B cell (primary cell): ENCODE measurements at regions not wholly inside any gene's neighbourhood (a gene's known extent, or its start where the extent isn't known, plus 50 kb on each side); places are given as distances from the start of the nearest gene placed in this dataset.

Experiments
- EZH2 ChIP-seq: IDR thresholded peaks from 2 replicates; pipeline ENCODE4 v1.6.1; 2012; ENCODE audit warnings: borderline replicate concordance, low read depth, mild to moderate bottlenecking, moderate library complexity, low read length; ENCODE audit not compliant: insufficient read depth, poor library complexity, severe bottlenecking
- TF ChIP-seq, protein P1 (sequence below): fragments of 200-600 bp; IDR thresholded peaks from one replicate; pipeline ENCODE4 v1.8.0; 2022; ENCODE audit warnings: antibody characterized with exemption, mild to moderate bottlenecking

DNA sequence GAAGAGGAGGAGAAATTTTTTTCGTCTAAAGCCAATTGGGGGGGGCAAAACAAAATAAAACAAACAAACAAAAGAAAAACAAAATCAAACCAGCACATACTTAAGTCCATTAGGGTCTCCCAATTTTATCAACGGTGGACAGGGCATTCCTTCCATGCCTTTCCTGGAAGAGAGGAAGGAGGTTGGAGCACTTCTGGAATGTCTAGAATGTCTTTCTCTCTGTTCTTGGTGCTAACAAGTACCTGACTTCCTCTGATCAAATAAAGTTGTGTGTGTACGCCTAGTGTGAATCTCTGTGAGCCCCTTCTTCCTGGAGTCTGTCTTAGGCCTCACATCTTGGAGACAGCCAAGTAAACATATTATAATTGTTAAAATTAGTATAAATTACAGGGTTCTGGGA, 399.0 kb upstream of the LRRTM1 start:
- TF ChIP-seq, protein P1, sequence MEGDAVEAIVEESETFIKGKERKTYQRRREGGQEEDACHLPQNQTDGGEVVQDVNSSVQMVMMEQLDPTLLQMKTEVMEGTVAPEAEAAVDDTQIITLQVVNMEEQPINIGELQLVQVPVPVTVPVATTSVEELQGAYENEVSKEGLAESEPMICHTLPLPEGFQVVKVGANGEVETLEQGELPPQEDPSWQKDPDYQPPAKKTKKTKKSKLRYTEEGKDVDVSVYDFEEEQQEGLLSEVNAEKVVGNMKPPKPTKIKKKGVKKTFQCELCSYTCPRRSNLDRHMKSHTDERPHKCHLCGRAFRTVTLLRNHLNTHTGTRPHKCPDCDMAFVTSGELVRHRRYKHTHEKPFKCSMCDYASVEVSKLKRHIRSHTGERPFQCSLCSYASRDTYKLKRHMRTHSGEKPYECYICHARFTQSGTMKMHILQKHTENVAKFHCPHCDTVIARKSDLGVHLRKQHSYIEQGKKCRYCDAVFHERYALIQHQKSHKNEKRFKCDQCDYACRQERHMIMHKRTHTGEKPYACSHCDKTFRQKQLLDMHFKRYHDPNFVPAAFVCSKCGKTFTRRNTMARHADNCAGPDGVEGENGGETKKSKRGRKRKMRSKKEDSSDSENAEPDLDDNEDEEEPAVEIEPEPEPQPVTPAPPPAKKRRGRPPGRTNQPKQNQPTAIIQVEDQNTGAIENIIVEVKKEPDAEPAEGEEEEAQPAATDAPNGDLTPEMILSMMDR: no peak
- no peak for TF ChIP-seq EZH2
